Dendritic cell treated with granulocyte-macrophage colony-stimulating factor and Interleukin-4, amounts not matched to agents 40 ng/mL and 50 ng/mL, for 4 days (primary cell): ENCODE measurements at regions not wholly inside any gene's neighbourhood (a gene's known extent, or its start where the extent isn't known, plus 50 kb on each side); places are given as distances from the start of the nearest gene placed in this dataset.
"Not testable (repeated sequence)": the region's sequence is repeated elsewhere in the genome, so short reads cannot be mapped to it uniquely, and the experiment has no call there.

Experiments used
- H3K27ac Mint-ChIP-seq: one replicate; pipeline ENCODE4 v1.8.0; 2022; ENCODE audit warnings: mild to moderate bottlenecking, mixed read lengths
- H3K27me3 Mint-ChIP-seq: one replicate; pipeline ENCODE4 v1.8.0; 2022; ENCODE audit warnings: mild to moderate bottlenecking, mixed read lengths
- H3K36me3 Mint-ChIP-seq: one replicate; pipeline ENCODE4 v1.8.0; 2022; ENCODE audit warnings: low read depth, mixed read lengths
- H3K4me1 Mint-ChIP-seq: one replicate; pipeline ENCODE4 v1.8.0; 2022; ENCODE audit warnings: low read depth, mixed read lengths
- H3K4me3 Mint-ChIP-seq: one replicate; pipeline ENCODE4 v1.8.0; 2022; ENCODE audit warnings: mild to moderate bottlenecking, moderate library complexity, mixed read lengths
- H3K9me3 Mint-ChIP-seq: one replicate; pipeline ENCODE4 v1.8.0; 2022; ENCODE audit warnings: mixed read lengths
- intact Hi-C: fragments of 100-400 bp; cut with micrococcal nuclease; formaldehyde crosslinking; loops from one replicate; pipeline ENCODE4 v1.15.0; 2022

DNA sequence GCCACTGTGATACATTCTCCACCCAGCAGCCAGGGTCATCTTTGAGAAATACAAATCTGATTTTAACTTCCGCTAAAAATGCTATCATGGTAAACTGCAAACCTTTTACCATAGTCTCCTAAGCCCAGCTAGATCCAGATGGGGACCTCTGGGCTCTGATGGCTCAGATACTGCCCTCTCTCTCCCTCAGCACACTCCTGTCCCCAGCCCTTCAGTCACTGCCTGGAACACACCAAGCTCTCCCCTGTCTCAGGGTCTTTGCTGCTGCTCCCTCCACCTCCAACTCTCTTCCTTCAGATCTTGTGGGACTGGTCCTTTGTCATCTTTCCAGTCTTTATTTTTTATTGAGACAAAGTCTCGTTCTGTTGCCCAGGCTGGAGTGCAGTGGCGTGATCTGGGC is 65.1 kb downstream of the SPRY4 start:
- H3K36me3 Mint-ChIP-seq, result no peaks in the 10 kb centered on the region
- no peak overlapping the region for H3K27ac Mint-ChIP-seq
- H3K4me3 Mint-ChIP-seq, result no peak overlapping the region
- peaks cover 8% of the 10 kb centered on the region for H3K9me3 Mint-ChIP-seq
- no peaks in the 10 kb centered on the region for H3K4me1 Mint-ChIP-seq
- peaks cover 29% of the 10 kb centered on the region for H3K27me3 Mint-ChIP-seq
- intact Hi-C loops, result no loop called here

GRCh38 chr5:142255831-142256230 is 69.0 kb downstream of the SPRY4 start:
- Mint-ChIP-seq H3K36me3 (no peaks in the 10 kb centered on the region), H3K27ac (no peak overlapping the region), H3K27me3 (peaks cover 27% of the 10 kb centered on the region), H3K4me3 (no peak overlapping the region), H3K9me3 (peaks cover 8% of the 10 kb centered on the region), H3K4me1 (no peaks in the 10 kb centered on the region)
- intact Hi-C loops, result no loop called here

GRCh38 chr5:142254431-142254830 is 70.4 kb downstream of the SPRY4 start:
- no peak overlapping the region for H3K27ac Mint-ChIP-seq
- no peaks in the 10 kb centered on the region for H3K36me3 Mint-ChIP-seq
- no peak overlapping the region for H3K4me3 Mint-ChIP-seq
- H3K4me1 Mint-ChIP-seq, result no peaks in the 10 kb centered on the region
- peaks cover 8% of the 10 kb centered on the region for H3K9me3 Mint-ChIP-seq
- peaks cover 23% of the 10 kb centered on the region for H3K27me3 Mint-ChIP-seq
- intact Hi-C loops, result no loop called here

DNA sequence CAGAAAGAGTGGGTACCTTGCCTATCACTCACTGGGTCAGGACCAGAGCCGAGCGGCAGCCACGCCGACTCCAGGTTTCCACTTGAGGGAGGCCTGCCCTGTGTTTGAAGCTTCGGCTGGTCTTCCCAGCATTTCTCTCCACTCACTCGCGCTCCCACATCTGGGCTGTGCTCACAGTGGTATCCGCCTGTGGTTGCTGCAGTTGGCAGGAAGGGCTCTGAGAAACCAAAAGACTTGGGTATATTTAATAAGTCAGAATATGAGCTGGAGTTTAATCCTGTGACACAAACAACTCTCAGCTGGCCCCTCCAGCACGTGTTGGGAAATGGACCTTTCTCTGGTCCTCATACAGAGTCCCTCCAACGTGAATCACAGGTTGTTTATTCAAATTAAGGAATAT is 70.9 kb downstream of the SPRY4 start:
- no peak overlapping the region for H3K4me3 Mint-ChIP-seq
- H3K9me3 Mint-ChIP-seq, result peaks cover 8% of the 10 kb centered on the region
- intact Hi-C loops, result no loop called here
- no peaks in the 10 kb centered on the region for H3K4me1 Mint-ChIP-seq
- no peaks in the 10 kb centered on the region for H3K36me3 Mint-ChIP-seq
- H3K27me3 Mint-ChIP-seq, result peaks cover 21% of the 10 kb centered on the region
- no peak overlapping the region for H3K27ac Mint-ChIP-seq

DNA sequence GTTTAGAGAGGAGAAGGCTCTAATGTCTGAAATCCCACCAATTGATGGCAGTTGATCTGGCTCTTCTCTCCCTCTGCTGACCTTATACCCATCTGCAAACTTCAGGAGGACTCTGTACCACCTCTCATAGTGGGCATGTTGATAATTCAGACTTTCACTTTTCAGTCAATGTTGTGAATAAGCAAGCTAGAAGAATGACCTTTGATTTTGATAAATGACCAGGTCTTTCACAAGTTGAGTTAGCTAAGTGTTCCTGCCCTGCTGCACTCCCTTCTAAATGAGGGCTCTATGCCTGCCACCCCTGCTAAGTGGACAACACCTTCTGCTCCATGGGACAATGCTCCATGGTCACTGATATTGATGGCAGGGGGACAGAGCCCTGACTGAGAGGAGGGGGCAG is 74.7 kb downstream of the SPRY4 start:
- H3K36me3 Mint-ChIP-seq, result no peaks in the 10 kb centered on the region
- H3K27me3 Mint-ChIP-seq, result peaks cover 18% of the 10 kb centered on the region
- H3K4me3 Mint-ChIP-seq, result no peak overlapping the region
- H3K9me3 Mint-ChIP-seq, result no peaks in the 10 kb centered on the region
- H3K27ac Mint-ChIP-seq, result no peak overlapping the region
- intact Hi-C loops, result no loop called here
- no peaks in the 10 kb centered on the region for H3K4me1 Mint-ChIP-seq

DNA sequence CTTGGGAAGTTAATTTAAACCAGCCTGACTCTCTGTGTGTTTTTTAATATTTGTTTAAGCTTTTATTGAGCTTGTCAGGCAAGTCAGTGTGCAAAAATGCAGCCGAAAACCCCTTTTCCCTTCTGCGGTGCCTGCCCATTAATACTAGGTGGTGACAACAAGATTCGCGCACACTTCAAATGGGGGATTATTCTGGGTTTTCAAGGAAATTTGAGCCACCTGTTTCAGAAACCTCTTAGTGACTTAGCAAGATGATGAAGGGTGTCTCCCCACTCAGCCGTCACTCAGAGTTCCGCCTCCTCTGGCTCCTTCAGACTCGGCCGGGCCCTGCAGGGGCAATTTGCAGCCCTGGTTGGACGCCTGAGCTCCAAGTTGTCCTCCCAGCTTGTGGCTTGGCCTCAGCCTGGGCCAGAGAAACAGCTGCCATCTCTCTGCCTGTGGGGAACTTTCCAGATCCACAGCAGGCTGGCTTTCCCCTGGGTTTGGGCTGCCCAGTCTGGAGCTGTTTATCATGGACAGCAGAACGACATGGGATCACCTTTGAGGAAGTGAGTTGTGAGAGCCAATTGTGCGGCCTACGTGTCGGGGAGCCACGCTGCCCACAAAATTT is 75.9 kb downstream of the SPRY4 start:
- H3K4me3 Mint-ChIP-seq, result no peak overlapping the region
- H3K9me3 Mint-ChIP-seq, result no peaks in the 10 kb centered on the region
- no peaks in the 10 kb centered on the region for H3K4me1 Mint-ChIP-seq
- no peaks in the 10 kb centered on the region for H3K36me3 Mint-ChIP-seq
- H3K27ac Mint-ChIP-seq, result no peak overlapping the region
- intact Hi-C loops, result no loop called here
- H3K27me3 Mint-ChIP-seq, result peaks cover 15% of the 10 kb centered on the region

DNA sequence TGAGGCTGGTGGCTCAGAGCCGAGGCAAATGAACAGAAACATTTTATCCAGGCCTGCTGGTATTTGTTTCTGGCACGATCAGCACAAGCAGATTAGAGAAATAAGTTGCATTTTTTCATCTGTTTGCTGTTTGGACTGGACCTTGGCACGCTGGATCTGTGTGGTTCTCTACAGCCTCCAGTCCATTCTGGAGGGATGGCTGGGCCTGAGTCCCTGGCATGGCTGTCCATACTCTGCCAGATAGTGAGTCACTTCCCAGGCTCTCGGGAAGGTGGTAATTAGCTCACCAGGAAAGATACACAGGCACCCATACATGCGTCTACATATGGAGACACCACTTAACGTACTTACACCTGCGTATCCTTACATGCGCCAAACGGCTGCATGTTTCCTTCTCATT is 78.6 kb downstream of the SPRY4 start:
- Mint-ChIP-seq H3K4me3 (no peak overlapping the region), H3K9me3 (peaks cover 9% of the 10 kb centered on the region), H3K36me3 (no peaks in the 10 kb centered on the region), H3K4me1 (no peaks in the 10 kb centered on the region), H3K27ac (no peak overlapping the region), H3K27me3 (peaks cover 8% of the 10 kb centered on the region)
- intact Hi-C loops, result no loop called here

GRCh38 chr5:142245786-142246185 is 79.0 kb downstream of the SPRY4 start:
- H3K4me1 Mint-ChIP-seq, result no peaks in the 10 kb centered on the region
- H3K27ac Mint-ChIP-seq, result no peak overlapping the region
- H3K36me3 Mint-ChIP-seq, result no peaks in the 10 kb centered on the region
- H3K4me3 Mint-ChIP-seq, result no peak overlapping the region
- peaks cover 8% of the 10 kb centered on the region for H3K27me3 Mint-ChIP-seq
- peaks cover 9% of the 10 kb centered on the region for H3K9me3 Mint-ChIP-seq
- intact Hi-C loops, result no loop called here

GRCh38 chr5:142244440-142244839 is 80.4 kb downstream of the SPRY4 start:
- Mint-ChIP-seq H3K27ac (no peak overlapping the region), H3K27me3 (peaks cover 6% of the 10 kb centered on the region), H3K9me3 (peaks cover 9% of the 10 kb centered on the region), H3K4me1 (no peaks in the 10 kb centered on the region), H3K4me3 (no peak overlapping the region), H3K36me3 (no peaks in the 10 kb centered on the region)
- intact Hi-C loops, result no loop called here

GRCh38 chr5:142242272-142242671 is 82.5 kb downstream of the SPRY4 start:
- Mint-ChIP-seq H3K36me3 (no peaks in the 10 kb centered on the region), H3K4me1 (no peaks in the 10 kb centered on the region), H3K27ac (no peak overlapping the region), H3K9me3 (peaks cover 9% of the 10 kb centered on the region), H3K27me3 (peaks cover 7% of the 10 kb centered on the region), H3K4me3 (no peak overlapping the region)
- intact Hi-C loops, result no loop called here

DNA sequence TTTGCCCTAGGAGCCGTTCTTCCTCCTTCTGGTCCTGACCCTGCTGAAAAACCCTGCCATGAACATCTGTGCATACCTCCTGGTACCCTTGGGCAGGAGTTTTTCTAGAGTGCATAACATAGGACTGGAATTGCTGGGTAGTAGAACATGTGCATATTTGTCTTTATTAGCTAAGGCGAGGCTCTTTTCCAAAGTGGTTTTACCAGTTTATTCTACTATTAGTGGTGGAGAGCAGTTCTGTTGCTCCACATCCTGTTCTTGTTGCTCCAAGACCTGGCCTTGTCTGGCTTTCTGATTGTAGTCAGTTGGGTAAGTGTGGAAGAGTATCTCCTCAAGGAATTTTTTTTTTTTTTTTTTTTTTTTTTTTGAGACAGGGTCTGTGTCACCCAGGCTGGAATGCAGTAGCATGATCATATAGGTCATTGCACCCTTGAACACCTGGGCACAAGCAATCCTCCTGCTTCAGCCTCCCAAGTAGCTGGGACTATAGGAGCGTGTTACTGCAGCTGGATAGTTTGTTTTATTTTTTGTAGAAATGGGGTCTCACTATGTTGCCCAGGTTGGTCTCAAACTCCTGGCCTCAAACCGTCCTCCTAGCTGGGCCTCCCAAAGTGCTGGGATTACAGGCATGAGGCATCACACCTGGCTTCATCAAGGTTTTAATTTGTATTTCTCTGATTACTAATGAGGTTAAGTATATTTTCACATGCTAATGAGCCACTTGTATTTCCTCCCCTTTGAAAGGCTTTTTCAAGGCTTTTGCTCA is 85.2 kb downstream of the SPRY4 start:
- Mint-ChIP-seq H3K36me3 (no peaks in the 10 kb centered on the region), H3K27me3 (peaks cover 32% of the 10 kb centered on the region), H3K4me1 (peaks cover 11% of the 10 kb centered on the region), H3K9me3 (peaks cover 21% of the 10 kb centered on the region), H3K27ac (no peak overlapping the region), H3K4me3 (no peak overlapping the region)
- intact Hi-C loops, result no loop called here

- intact Hi-C loops, result no loop called here
- Mint-ChIP-seq H3K4me3 (no peak overlapping the region), H3K36me3 (no peaks in the 10 kb centered on the region), H3K9me3 (peaks cover 21% of the 10 kb centered on the region), H3K27me3 (peaks cover 49% of the 10 kb centered on the region), H3K27ac (no peak overlapping the region), H3K4me1 (peaks cover 11% of the 10 kb centered on the region)
Measured at GRCh38 chr5:142237707-142238106, 87.1 kb downstream of the SPRY4 start.

DNA sequence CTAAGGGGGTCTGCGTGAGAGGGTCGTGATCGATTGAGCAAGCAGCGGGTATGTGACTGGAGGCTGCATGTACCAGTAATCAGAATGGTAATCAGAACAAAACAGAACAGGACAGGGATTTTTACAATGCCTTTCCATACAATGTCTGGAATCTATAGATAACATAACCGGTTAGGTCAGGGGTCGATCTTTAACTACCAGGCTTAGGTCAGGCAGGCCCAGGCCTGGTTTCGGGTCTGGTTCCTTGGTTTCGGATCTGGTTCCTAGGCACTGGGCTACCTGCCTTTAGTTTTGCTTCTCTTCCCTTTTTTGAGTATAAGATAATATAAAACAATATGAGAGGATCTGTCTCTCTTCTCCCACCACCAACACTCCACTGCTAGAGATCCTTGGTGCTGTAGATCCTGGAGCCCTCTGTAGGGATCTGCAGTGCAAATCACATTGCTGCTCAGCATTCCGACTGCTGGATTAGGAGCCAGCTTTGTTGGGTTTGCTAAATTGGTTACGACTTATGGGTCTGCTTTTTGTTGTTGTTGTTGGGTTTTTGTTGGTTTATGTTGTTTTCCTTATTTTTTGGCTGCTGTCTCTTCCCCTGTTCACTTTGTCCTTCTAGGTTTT is 88.0 kb downstream of the SPRY4 start:
- H3K27ac Mint-ChIP-seq, intact Hi-C loops, H3K4me3 Mint-ChIP-seq, H3K36me3 Mint-ChIP-seq: not testable (repeated sequence)
- H3K4me1 Mint-ChIP-seq, result peaks cover 11% of the 10 kb centered on the region
- H3K27me3 Mint-ChIP-seq, result peaks cover 56% of the 10 kb centered on the region
- peaks cover 12% of the 10 kb centered on the region for H3K9me3 Mint-ChIP-seq

- intact Hi-C loops, result no loop called here
- H3K36me3 Mint-ChIP-seq, result no peaks in the 10 kb centered on the region
- no peak overlapping the region for H3K27ac Mint-ChIP-seq
- peaks cover 12% of the 10 kb centered on the region for H3K9me3 Mint-ChIP-seq
- peaks cover 11% of the 10 kb centered on the region for H3K4me1 Mint-ChIP-seq
- H3K4me3 Mint-ChIP-seq, result no peak overlapping the region
- H3K27me3 Mint-ChIP-seq, result peaks cover 59% of the 10 kb centered on the region
Measured at GRCh38 chr5:142235870-142236672, 88.8 kb downstream of the SPRY4 start.
